ENCODE measurements at regions not wholly inside any gene's neighbourhood (a gene's known extent, or its start where the extent isn't known, plus 50 kb on each side); places are given as distances from the start of the nearest gene placed in this dataset.

DNA sequence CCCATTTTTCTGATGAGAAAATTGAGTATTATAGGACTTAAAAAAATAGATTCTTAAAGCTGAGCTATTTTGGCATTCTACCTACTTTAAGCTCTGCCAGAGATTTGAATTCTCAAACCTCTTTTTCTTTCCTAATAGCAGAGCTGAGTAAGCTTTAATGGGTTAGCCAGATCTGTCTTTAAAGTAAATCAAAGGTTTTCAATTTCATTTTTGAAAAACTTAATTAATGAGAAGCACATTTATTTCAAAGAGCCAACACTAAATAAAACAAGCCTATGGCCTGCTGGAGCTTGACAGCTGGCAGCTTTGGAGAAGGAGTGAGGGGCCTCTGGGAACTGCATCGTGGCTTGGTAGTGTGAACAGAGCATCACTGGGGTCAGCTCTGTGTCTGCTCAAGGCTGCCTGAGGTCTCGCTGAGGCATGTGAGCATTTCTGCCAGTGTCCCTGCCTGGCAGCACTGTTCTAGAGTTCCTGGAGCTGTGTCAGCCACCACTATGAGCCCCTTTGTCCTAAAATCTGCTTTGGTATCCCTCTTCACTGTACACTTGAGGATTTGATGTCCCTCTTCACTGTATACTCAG lies 50.4 kb upstream of the PRSS23 start:
- H2AFZ ChIP-seq (ENCODE audit: low read depth, low read length), result no peak overlapping the region
- H3F3A ChIP-seq (ENCODE audit: insufficient read depth, low read length, poor library complexity, severe bottlenecking), result no peaks in the 10 kb centered on the region
- H3K27ac ChIP-seq (ENCODE audit: low read length), result no peak overlapping the region
- H3K79me2 ChIP-seq (replicated peaks; ENCODE audit: insufficient read depth, low read length), result no peaks in the 10 kb centered on the region
- H3K4me2 ChIP-seq (ENCODE audit: low read length), result no peak overlapping the region
- H3K9me2 ChIP-seq (ENCODE audit: insufficient read depth, low read length), result no peaks in the 10 kb centered on the region
- H3K36me3 ChIP-seq (ENCODE audit: insufficient read depth, low read length), result no peaks in the 10 kb centered on the region
- no peaks in the 10 kb centered on the region for H3K9me3 ChIP-seq (ENCODE audit: low read length)
- no peaks in the 10 kb centered on the region for H3K27me3 ChIP-seq (ENCODE audit: insufficient read depth, low read depth, low read length)
- no peaks in the 10 kb centered on the region for H4K20me1 ChIP-seq (ENCODE audit: insufficient read depth)
- no peak overlapping the region for H3K4me3 ChIP-seq (ENCODE audit: low read length)
- TF ChIP-seq, protein P1, sequence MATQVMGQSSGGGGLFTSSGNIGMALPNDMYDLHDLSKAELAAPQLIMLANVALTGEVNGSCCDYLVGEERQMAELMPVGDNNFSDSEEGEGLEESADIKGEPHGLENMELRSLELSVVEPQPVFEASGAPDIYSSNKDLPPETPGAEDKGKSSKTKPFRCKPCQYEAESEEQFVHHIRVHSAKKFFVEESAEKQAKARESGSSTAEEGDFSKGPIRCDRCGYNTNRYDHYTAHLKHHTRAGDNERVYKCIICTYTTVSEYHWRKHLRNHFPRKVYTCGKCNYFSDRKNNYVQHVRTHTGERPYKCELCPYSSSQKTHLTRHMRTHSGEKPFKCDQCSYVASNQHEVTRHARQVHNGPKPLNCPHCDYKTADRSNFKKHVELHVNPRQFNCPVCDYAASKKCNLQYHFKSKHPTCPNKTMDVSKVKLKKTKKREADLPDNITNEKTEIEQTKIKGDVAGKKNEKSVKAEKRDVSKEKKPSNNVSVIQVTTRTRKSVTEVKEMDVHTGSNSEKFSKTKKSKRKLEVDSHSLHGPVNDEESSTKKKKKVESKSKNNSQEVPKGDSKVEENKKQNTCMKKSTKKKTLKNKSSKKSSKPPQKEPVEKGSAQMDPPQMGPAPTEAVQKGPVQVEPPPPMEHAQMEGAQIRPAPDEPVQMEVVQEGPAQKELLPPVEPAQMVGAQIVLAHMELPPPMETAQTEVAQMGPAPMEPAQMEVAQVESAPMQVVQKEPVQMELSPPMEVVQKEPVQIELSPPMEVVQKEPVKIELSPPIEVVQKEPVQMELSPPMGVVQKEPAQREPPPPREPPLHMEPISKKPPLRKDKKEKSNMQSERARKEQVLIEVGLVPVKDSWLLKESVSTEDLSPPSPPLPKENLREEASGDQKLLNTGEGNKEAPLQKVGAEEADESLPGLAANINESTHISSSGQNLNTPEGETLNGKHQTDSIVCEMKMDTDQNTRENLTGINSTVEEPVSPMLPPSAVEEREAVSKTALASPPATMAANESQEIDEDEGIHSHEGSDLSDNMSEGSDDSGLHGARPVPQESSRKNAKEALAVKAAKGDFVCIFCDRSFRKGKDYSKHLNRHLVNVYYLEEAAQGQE (IDR thresholded peaks at IDR 0.05; ENCODE audit: borderline replicate concordance), result no peak
- TF ChIP-seq EZH2 (IDR thresholded peaks at IDR 0.05; ENCODE audit: borderline replicate concordance, insufficient read depth, low read length, poor library complexity, severe bottlenecking) (no peak), EP300 (conservative IDR thresholded peaks at IDR 0.05; ENCODE audit: poor library complexity, severe bottlenecking) (no peak), MXI1 (conservative IDR thresholded peaks at IDR 0.05; ENCODE audit: poor library complexity, severe bottlenecking) (no peak)
- TF ChIP-seq, protein P2, sequence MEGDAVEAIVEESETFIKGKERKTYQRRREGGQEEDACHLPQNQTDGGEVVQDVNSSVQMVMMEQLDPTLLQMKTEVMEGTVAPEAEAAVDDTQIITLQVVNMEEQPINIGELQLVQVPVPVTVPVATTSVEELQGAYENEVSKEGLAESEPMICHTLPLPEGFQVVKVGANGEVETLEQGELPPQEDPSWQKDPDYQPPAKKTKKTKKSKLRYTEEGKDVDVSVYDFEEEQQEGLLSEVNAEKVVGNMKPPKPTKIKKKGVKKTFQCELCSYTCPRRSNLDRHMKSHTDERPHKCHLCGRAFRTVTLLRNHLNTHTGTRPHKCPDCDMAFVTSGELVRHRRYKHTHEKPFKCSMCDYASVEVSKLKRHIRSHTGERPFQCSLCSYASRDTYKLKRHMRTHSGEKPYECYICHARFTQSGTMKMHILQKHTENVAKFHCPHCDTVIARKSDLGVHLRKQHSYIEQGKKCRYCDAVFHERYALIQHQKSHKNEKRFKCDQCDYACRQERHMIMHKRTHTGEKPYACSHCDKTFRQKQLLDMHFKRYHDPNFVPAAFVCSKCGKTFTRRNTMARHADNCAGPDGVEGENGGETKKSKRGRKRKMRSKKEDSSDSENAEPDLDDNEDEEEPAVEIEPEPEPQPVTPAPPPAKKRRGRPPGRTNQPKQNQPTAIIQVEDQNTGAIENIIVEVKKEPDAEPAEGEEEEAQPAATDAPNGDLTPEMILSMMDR (IDR thresholded peaks at IDR 0.05; ENCODE audit: poor library complexity, severe bottlenecking), result no peak
- no peak overlapping the region for H3K9ac ChIP-seq (ENCODE audit: low read length)

DNA sequence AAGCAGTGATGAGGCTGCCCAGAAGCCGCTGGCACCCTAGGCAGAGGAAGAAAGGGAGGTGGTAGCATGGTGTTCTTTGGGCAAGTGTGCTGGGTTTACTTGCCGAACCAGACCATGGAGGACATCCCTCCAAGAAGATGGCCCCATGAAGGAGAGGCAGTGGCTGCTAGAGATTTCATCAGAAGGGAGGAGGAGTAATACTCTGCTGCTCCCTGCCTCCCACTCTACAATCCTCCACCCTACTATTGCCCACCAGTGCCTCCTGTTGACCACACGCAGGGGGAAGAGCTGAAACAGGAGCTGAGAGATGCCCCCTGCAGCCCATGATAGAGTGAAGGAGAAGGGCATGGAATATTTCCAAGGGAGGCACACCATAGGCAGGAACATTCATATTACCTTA lies 51.0 kb upstream of the PRSS23 start:
- H3K4me2 ChIP-seq (ENCODE audit: low read length), result no peak overlapping the region
- H3K9me2 ChIP-seq (ENCODE audit: insufficient read depth, low read length), result no peaks in the 10 kb centered on the region
- no peak for TF ChIP-seq SMC3 (conservative IDR thresholded peaks at IDR 0.05; ENCODE audit: poor library complexity)
- no peak for TF ChIP-seq EP300 (conservative IDR thresholded peaks at IDR 0.05; ENCODE audit: poor library complexity, severe bottlenecking)
- no peak for TF ChIP-seq EZH2 (IDR thresholded peaks at IDR 0.05; ENCODE audit: borderline replicate concordance, insufficient read depth, low read length, poor library complexity, severe bottlenecking)
- no peak for TF ChIP-seq MXI1 (conservative IDR thresholded peaks at IDR 0.05; ENCODE audit: poor library complexity, severe bottlenecking)
- no peak for TF ChIP-seq POLR2AphosphoS5 (IDR thresholded peaks at IDR 0.05)
- TF ChIP-seq RAD21 (conservative IDR thresholded peaks at IDR 0.05), result no peak
- TF ChIP-seq, protein P2 (IDR thresholded peaks at IDR 0.05; ENCODE audit: poor library complexity, severe bottlenecking), result no peak
- TF ChIP-seq, protein P1 (IDR thresholded peaks at IDR 0.05; ENCODE audit: borderline replicate concordance), result no peak
- no peak for TF ChIP-seq TAF1 (IDR thresholded peaks at IDR 0.05; ENCODE audit: low read depth)
- no peaks in the 10 kb centered on the region for H3K36me3 ChIP-seq (ENCODE audit: insufficient read depth, low read length)
- no peaks in the 10 kb centered on the region for H3K27me3 ChIP-seq (ENCODE audit: insufficient read depth, low read depth, low read length)
- no peaks in the 10 kb centered on the region for H3K9me3 ChIP-seq (ENCODE audit: low read length)
- H3K4me3 ChIP-seq (ENCODE audit: low read length), result no peak overlapping the region
- no peaks in the 10 kb centered on the region for H3K79me2 ChIP-seq (replicated peaks; ENCODE audit: insufficient read depth, low read length)
- H4K20me1 ChIP-seq (ENCODE audit: insufficient read depth), result no peaks in the 10 kb centered on the region
- H3F3A ChIP-seq (ENCODE audit: insufficient read depth, low read length, poor library complexity, severe bottlenecking), result no peaks in the 10 kb centered on the region
- H3K9ac ChIP-seq (ENCODE audit: low read length), result no peak overlapping the region
- H2AFZ ChIP-seq (ENCODE audit: low read depth, low read length), result no peak overlapping the region
- no peak overlapping the region for H3K27ac ChIP-seq (ENCODE audit: low read length)
